Amniotic epithelial cell (primary cell): ENCODE measurements at regions not wholly inside any gene's neighbourhood (a gene's known extent, or its start where the extent isn't known, plus 50 kb on each side); places are given as distances from the start of the nearest gene placed in this dataset.
"Not testable (repeated sequence)": the region's sequence is repeated elsewhere in the genome, so short reads cannot be mapped to it uniquely, and the experiment has no call there.

Source experiments
- DNase-seq: peaks from one replicate; pipeline ENCODE4 v3.0.0-alpha.2; 2010; ENCODE audit warnings: low read depth

- peak; percentile 72 for DNase-seq
Observed at GRCh38 chr13:79988573-79988972, 352.4 kb downstream of the SPRY2 start.

DNA sequence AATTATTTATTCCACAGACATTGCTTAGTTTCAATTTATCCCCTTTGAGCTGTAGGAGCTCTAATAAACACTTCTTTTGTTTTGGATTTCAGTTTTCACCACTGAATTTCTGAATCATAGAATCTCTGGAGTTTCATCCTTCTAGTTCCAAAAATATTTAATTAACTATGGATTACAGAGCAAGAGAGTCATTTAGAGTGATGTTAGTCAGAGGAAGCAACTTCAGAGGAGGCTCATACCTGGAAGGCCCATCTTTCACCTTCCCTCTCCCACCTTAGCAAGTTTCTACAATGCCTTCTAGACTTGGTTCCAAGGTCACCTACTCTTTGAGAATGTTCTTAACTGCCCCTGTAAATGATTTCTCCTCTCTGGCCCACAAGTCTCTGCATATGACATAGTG, 353.2 kb downstream of the SPRY2 start:
- no peak for DNase-seq

DNA sequence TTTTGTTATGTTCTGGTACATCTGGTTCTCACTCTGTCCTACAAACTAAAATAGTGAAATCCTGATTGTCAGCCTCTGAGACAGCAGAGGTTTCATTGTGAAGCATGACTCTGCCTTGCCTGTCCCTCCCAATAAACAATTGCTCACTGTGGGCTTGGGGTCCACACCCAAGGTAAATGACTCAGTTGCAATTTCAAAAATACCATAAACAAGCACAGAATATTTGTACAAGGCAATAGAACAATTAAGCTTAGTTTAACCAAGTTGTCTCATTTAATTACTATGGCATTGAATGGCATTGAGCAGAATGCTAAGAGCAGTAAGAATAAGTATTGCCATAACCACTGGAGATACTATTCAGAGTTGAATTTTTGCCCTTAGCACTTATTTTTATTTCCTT, 353.6 kb downstream of the SPRY2 start:
- no peak for DNase-seq

DNA sequence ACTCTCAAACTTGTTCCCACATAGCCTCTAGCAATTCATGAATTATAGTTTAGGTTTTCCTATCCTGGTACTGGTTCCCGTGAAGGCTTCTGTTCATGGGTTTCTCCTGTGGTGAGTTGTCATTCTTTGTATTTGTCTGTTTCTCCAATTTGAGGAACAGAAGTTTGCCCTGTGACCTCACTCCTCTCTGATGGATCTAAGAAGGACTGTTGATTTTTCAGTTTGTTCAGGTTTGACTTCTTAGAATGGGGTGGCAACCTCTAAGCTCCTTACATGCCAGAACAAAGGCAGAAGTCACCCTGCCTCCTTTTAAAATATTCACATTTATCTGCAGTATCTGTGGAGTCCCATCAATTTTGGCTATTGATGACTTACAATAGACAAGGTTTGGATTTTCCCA, 354.0 kb downstream of the SPRY2 start:
- no peak for DNase-seq

- DNase-seq: peak; percentile 31
Observed at GRCh38 chr13:79974935-79975650, 365.8 kb downstream of the SPRY2 start.

GRCh38 chr13:79973533-79973963, 367.4 kb downstream of the SPRY2 start:
- DNase-seq: peak; percentile 30

- no peak for DNase-seq
Observed at GRCh38 chr13:79972066-79972569, 368.8 kb downstream of the SPRY2 start.

DNA sequence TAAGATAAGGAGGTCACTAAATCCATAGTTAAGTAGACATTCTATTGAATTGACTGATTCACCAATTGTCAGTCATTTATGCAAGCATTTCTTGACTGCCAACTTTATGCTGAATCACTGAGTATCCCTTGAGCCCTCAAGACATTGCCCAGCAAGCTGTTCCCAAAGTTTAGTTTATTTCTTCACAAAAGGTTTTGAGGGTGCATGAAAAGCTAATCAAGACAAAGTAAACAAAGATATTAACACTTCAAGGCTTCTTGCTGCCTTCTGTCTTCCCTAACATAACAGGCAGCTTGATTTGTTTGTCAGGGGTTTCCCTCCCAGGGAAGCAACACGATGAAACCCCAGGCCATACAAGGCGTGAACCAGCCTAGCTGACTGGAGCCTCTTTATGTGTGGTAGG, 374.4 kb downstream of the SPRY2 start:
- DNase-seq: peak; percentile 43

- DNase-seq: peak; percentile 71
Observed at GRCh38 chr13:79966059-79966458, 374.9 kb downstream of the SPRY2 start.

- no peak for DNase-seq
Observed at GRCh38 chr13:79946556-79946955, 394.4 kb downstream of the SPRY2 start.

GRCh38 chr13:79943346-79944023, 397.4 kb downstream of the SPRY2 start:
- peak; percentile 76 for DNase-seq

DNA sequence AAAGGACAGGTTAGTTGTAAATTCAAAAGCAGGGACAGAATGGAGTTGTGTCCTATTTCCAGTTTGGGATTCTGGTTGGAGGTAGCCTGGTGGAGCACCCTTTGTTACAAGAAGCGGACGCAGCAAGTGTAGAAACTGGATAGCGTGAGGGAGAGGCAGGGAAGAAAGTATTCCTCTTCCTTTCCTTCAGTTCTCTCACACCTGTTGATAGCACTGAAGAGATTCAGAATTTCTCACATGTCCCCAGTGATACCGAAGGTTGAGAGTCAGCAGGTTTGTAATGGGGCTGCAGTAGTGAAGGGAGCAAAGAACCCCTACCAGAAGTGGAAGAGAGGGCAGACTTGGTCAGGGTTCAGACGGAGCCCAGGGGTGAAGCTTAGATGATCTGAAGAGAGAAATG, 399.2 kb downstream of the SPRY2 start:
- DNase-seq: no peak

- DNase-seq: no peak
Observed at GRCh38 chr13:79939689-79940088, 401.2 kb downstream of the SPRY2 start.

DNA sequence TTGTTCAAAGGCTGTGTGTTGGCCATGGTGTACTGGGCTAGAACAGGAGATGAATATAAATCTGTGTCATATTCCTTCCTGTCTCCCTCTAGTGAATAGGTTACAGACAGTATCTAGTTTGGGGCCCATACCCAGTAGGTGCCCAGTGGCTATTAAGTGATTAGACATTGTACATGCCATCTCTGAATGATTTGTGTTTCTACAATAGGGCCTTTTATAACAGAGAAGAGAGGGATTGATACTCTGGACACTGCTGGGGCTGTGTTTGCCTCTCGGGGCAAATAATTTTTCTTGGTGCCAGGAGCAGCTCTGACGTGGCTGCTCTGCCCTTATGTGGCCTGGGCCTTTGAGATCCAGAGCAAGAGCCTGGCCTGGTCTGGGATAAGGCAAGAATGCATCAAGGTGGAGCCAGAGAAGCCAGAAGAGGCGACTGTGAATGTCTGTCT, 403.1 kb downstream of the SPRY2 start:
- DNase-seq: no peak

DNA sequence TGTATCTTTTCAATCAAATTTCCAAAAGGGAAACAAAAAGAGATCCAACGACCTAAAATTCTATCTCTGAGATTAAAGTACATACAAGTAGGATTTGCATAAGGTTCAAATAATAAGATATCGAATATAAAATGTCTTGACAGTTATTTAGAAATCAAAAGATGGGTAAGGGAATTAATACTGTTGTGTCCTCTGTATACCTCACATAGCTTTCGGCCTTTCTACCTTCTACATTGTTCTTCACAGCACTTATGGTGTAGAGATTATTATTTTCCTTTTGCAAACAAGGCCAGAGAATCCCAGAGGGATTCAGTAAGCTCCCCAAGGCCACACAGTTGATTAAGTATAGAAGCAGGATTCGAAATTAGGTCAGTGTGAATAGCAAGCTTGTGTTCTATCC, 403.6 kb downstream of the SPRY2 start:
- DNase-seq: no peak

DNA sequence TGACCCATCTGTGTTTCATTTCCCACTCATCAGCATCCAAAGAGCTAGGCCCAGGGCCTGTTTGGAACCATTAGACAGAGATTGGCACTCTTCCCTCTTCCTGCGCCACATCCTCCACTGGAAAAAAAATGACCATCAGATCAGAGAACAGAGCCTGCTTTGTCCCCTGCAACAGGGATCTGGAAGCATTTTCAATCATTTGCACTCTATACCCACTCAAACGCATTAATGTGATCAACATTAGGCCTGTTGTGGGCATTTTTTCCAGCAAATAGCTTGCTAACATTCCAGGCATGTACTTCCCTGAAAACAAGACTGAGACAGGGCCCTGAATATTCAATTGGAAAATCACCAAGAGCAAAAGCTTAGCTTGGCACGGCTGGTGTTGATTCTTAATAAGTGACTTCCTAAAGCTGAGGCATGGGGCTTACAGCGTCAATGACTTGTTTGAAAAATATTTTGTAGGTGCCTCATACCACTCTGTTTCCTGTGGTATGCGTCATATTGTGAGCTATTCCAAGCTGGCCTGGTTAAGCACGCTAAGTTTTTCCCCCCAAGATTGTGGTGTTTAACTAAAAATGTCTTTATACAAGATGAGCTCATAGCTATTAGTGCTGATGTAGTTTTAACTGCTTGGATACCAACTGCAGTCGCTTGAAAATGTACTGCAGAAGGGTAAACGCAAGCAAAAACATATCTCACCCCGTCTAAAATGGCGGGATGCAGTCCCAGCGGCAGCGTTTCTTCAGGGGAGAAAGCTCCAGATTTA, 404.4 kb downstream of the SPRY2 start:
- DNase-seq: peak; percentile 98

DNA sequence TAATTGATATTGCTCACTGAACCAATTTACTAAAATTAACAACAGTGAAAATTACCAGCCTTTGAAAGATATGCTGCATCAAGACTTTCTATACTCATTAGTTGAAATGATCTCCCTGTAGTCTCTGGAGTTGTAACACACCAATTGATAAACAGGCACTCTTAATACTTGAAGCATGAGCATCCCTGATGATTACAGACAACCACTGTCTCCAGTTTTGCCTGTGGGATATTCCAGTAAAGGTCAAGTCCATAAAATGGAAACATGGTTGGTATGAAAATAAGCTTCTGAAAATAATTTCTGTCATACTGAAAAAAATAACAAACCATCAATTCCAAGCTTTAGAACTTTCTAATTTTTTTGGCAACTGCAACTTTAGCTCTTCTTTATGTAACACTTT, 405.8 kb downstream of the SPRY2 start:
- no peak for DNase-seq

DNA sequence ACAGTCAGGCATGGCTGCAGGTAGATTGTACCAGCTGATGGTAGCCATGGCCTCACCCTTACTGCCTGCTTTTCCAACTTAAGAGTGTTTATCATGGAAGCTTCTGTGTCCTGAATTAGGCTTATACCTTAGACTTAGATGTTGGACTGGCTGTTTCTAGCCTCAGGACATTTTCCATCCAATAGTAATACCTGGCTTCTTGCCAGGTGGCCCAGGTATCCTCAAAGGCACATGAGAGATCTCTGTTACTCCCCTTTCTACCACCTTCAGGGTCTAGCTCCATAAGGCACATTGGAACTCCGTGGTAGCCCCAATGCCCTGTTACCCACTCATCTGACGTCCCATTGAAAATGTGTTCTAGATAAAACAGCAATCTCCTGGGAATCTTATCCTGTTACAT, 407.5 kb downstream of the SPRY2 start:
- no peak for DNase-seq

GRCh38 chr13:79932556-79932955, 408.4 kb downstream of the SPRY2 start:
- DNase-seq: no peak

GRCh38 chr13:79923973-79924556, 416.9 kb downstream of the SPRY2 start:
- DNase-seq: not testable (repeated sequence)

DNA sequence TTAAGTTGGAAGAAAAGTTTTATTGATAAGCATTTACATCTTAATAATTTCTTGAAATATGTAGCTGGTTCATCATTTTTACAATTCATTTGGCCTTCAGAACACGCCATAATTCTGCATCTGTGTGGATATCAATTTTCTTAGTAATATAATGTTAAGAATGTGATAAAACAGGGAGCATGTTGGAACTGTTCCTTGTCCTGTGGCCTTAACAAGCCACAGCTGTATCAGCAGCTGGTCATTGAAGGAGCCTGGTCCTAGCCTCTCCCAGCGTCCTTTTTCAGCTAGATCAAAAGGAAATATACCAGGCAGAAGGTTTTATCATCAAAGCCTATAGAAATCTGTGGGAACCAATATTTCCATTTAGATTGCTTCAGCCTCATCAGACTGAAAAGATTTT, 421.8 kb downstream of the SPRY2 start:
- DNase-seq: no peak

- peak; percentile 20 for DNase-seq
Observed at GRCh38 chr13:79918620-79919019, 422.3 kb downstream of the SPRY2 start.
